ENCODE measurements at regions not wholly inside any gene's neighbourhood (a gene's known extent, or its start where the extent isn't known, plus 50 kb on each side); places are given as distances from the start of the nearest gene placed in this dataset.

GRCh38 chr9:7377489-7377888 lies 422.1 kb downstream of the DMAC1 start:
- Histone ChIP-seq H3K79me2 (ENCODE audit: insufficient read depth, low read length) (no peaks in the 10 kb centered on the region), H3K4me1 (ENCODE audit: insufficient read depth, low read length) (peaks cover 6% of the 10 kb centered on the region; the same call in 1 of the 2 replicates), H2AFZ (ENCODE audit: low read length) (no peak overlapping the region), H3K4me2 (ENCODE audit: low read depth, low read length) (no peak overlapping the region), H3K27ac (ENCODE audit: extremely low read length, insufficient read depth, low read length) (no peak overlapping the region), H4K20me1 (ENCODE audit: insufficient read depth, low read length) (no peaks in the 10 kb centered on the region), H3K9ac (ENCODE audit: insufficient read depth, low read depth, low read length) (no peak overlapping the region), H3K36me3 (replicated peaks in 1 of 2; ENCODE audit: control insufficient read depth in 1 of 2, insufficient read depth in 2 of 2, low read length in 2 of 2) (no peaks in the 10 kb centered on the region), H3K4me3 (replicated peaks in 1 of 3; ENCODE audit: insufficient read depth in 1 of 3, low read depth in 2 of 3, low read length in 3 of 3) (no peak overlapping the region), H3K9me3 (ENCODE audit: low read length) (no peaks in the 10 kb centered on the region), H3K27me3 (ENCODE audit: control insufficient read depth in 1 of 2, insufficient read depth in 2 of 2, low read length in 2 of 2) (no peaks in the 10 kb centered on the region)
- BruUV-seq (replicated peaks): no TSS peak
- in situ Hi-C loops (cut with HindIII; ENCODE audit: extremely low pct_ligation_motif_present, low pct_unique_long_range_greater_than_20kb) (no loop called here), intact Hi-C loops (cut with micrococcal nuclease; ENCODE audit: unreplicated experiment) (no loop called here)
- POLR2A ChIA-PET: no interaction called here
- FAIRE-seq (no peak), ATAC-seq (no peak), DNase-seq (ENCODE audit: low spot score) (no peak)
- TF ChIP-seq MLXIP (CRISPR knock-in tag; IDR thresholded peaks at IDR 0.05; ENCODE audit: borderline replicate concordance) (no peak), MTF1 (CRISPR knock-in tag; IDR thresholded peaks at IDR 0.05) (no peak), ZNF333 (CRISPR knock-in tag; IDR thresholded peaks at IDR 0.05; ENCODE audit: borderline replicate concordance) (no peak), ZNF749 (CRISPR knock-in tag; IDR thresholded peaks at IDR 0.05; ENCODE audit: borderline replicate concordance) (no peak), ZFY (CRISPR knock-in tag; IDR thresholded peaks at IDR 0.05) (no peak)
- TF ChIP-seq, protein P1, sequence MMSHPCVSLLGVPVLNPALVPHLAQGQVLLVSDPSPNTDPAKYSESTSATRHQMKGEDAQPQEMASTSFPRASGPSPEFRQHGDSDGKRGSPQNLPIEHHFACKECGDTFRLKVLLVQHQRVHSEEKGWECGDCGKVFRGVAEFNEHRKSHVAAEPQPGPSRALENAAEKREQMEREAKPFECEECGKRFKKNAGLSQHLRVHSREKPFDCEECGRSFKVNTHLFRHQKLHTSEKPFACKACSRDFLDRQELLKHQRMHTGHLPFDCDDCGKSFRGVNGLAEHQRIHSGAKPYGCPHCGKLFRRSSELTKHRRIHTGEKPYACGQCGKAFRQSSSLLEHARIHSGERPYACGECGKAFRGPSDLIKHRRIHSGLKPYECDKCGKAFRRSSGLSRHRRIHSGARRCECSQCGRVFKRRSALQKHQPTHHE (CRISPR knock-in tag; IDR thresholded peaks at IDR 0.05; ENCODE audit: borderline replicate concordance): no peak
- CTCF ChIA-PET (ENCODE audit: low intra/inter-chr PET ratio, low total read pairs): no interaction called here
- 3% methylated on average over 2 of the region's 2 CpGs for WGBS (ENCODE audit: low lambda C conversion rate)

Data from HepG2 (cell line).